ENCODE measurements at regions not wholly inside any gene's neighbourhood (a gene's known extent, or its start where the extent isn't known, plus 50 kb on each side); places are given as distances from the start of the nearest gene placed in this dataset.

GRCh38 chr15:77538793-77539497 is 93.8 kb downstream of the LINGO1 start:
- Mint-ChIP-seq H3K27me3 (peaks cover 22% of the 10 kb centered on the region), H3K9me3 (ENCODE audit: low read depth) (no peaks in the 10 kb centered on the region), H3K36me3 (ENCODE audit: insufficient read depth) (no peaks in the 10 kb centered on the region), H3K4me1 (ENCODE audit: low read depth) (peaks cover 6% of the 10 kb centered on the region), H3K27ac (no peak overlapping the region), H3K4me3 (ENCODE audit: low read depth) (no peak overlapping the region)
- no peak for DNase-seq (ENCODE audit: low spot score, unreplicated experiment)
- TF ChIP-seq CTCF (IDR thresholded peaks at IDR 0.05; ENCODE audit: unreplicated experiment), result no peak

GRCh38 chr15:77538027-77538451 is 94.7 kb downstream of the LINGO1 start:
- no peak overlapping the region for H3K27ac Mint-ChIP-seq
- TF ChIP-seq CTCF (IDR thresholded peaks at IDR 0.05; ENCODE audit: unreplicated experiment), result no peak
- no peaks in the 10 kb centered on the region for H3K9me3 Mint-ChIP-seq (ENCODE audit: low read depth)
- H3K4me1 Mint-ChIP-seq (ENCODE audit: low read depth), result no peaks in the 10 kb centered on the region
- H3K36me3 Mint-ChIP-seq (ENCODE audit: insufficient read depth), result no peaks in the 10 kb centered on the region
- DNase-seq (ENCODE audit: low spot score, unreplicated experiment), result no peak
- H3K4me3 Mint-ChIP-seq (ENCODE audit: low read depth), result no peak overlapping the region
- peaks cover 24% of the 10 kb centered on the region for H3K27me3 Mint-ChIP-seq

- no peaks in the 10 kb centered on the region for H3K9me3 Mint-ChIP-seq (ENCODE audit: low read depth)
- no peak overlapping the region for H3K4me3 Mint-ChIP-seq (ENCODE audit: low read depth)
- no peaks in the 10 kb centered on the region for H3K36me3 Mint-ChIP-seq (ENCODE audit: insufficient read depth)
- TF ChIP-seq CTCF (IDR thresholded peaks at IDR 0.05; ENCODE audit: unreplicated experiment), result no peak
- H3K4me1 Mint-ChIP-seq (ENCODE audit: low read depth), result no peaks in the 10 kb centered on the region
- H3K27ac Mint-ChIP-seq, result no peak overlapping the region
- peaks cover 33% of the 10 kb centered on the region for H3K27me3 Mint-ChIP-seq
- DNase-seq (ENCODE audit: low spot score, unreplicated experiment), result no peak
These were observed 95.7 kb downstream of the LINGO1 start for GRCh38 chr15:77537006-77537405.

GRCh38 chr15:77535845-77536244 is 96.9 kb downstream of the LINGO1 start:
- Mint-ChIP-seq H3K9me3 (ENCODE audit: low read depth) (no peaks in the 10 kb centered on the region), H3K36me3 (ENCODE audit: insufficient read depth) (no peaks in the 10 kb centered on the region)

More at GRCh38 chr15:77535845-77536244, 96.9 kb downstream of the LINGO1 start:
- Mint-ChIP-seq H3K27me3 (peaks cover 34% of the 10 kb centered on the region), H3K4me3 (ENCODE audit: low read depth) (no peak overlapping the region), H3K27ac (no peak overlapping the region), H3K4me1 (ENCODE audit: low read depth) (no peaks in the 10 kb centered on the region)
- DNase-seq (ENCODE audit: low spot score, unreplicated experiment), result no peak
- TF ChIP-seq CTCF (IDR thresholded peaks at IDR 0.05; ENCODE audit: unreplicated experiment), result no peak
